ENCODE measurements at regions not wholly inside any gene's neighbourhood (a gene's known extent, or its start where the extent isn't known, plus 50 kb on each side); places are given as distances from the start of the nearest gene placed in this dataset.

GRCh38 chr4:23001478-23001877 lies 308.7 kb downstream of the GBA3 start:
- no peak for DNase-seq

GRCh38 chr4:22999419-22999818 lies 306.7 kb downstream of the GBA3 start:
- no peak for DNase-seq

GRCh38 chr4:22997358-22998224 lies 304.9 kb downstream of the GBA3 start:
- DNase-seq, result no peak

DNA sequence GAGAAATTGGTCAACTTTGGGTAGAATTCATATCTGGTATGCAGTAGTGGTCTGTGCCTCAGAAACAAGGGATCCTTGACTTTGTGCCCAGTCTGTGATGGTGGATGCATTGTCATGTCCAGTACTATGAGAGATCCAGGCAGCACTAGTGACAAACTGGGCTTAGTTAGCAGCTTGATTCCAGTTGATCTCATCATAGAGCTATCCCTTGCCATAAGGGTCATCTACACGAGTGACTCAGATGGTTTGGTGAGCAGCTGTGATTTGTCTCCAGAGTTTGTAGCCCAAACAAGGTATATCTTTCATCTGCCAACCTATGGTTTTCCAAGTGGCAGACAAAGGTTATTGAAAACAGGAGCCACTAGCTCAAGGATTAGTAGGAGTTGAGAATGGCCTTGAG lies 298.8 kb downstream of the GBA3 start:
- DNase-seq, result no peak

GRCh38 chr4:22988526-22988925 lies 295.8 kb downstream of the GBA3 start:
- no peak for DNase-seq

GRCh38 chr4:22987870-22988269 lies 295.1 kb downstream of the GBA3 start:
- DNase-seq, result no peak

GRCh38 chr4:22986881-22987280 lies 294.1 kb downstream of the GBA3 start:
- no peak for DNase-seq

GRCh38 chr4:22986262-22986661 lies 293.5 kb downstream of the GBA3 start:
- no peak for DNase-seq

DNA sequence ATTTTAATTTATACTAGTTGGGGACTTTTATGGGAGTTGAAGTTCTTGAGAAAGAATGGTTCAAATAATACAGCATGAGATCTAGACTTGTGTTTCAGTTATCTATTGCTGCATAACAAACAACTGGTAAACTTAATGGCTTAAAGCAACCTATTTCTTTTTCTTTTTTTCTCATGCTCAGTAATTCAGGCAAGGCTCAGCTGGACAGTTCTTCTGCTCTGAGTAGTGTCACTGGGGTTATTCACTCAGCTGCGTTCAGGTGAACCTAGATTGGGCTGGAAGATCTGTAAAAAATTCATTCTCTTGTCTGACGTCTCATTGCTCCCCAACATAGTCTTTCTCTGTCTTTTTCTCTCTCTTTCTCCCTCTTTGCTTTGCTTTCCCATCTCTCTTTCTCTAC lies 291.7 kb downstream of the GBA3 start:
- no peak for DNase-seq

DNA sequence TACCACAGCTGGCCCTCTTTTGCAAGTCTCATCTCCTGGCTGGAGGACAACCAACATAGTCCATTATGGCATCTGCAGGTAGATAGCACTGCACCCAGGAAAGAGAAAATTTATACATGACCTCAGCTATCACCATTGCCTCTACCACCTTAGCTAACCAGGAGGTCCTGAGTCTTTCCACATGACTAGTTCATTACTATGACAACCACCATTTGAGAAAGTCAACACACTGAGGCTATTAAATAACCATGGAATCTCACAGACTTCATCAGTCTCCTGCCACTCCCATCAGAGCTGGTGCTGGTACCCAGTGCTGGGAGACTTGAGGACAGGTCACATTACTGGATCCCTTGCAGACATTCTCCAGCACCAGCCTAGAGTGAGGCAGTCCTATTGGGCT lies 285.9 kb downstream of the GBA3 start:
- DNase-seq, result no peak

DNA sequence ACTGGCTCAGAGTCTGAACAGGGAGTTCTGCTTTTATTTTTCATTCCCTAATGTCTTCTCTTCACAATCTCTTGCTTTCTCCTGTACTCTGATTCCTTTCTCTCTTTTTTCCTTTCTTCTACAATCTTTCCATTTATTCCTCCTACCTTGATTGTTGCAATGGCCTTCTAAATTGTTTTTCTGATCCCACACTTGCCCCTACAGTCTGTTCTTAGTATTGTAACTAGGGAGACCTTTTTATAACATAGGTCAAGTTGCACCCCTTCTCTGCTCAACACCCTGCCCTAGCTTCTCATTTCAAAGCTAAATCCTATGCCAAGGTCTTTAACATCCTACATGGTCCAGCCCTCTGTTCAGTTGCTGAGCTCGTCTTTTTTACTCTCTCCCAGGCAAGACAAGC lies 277.9 kb downstream of the GBA3 start:
- no peak for DNase-seq

DNA sequence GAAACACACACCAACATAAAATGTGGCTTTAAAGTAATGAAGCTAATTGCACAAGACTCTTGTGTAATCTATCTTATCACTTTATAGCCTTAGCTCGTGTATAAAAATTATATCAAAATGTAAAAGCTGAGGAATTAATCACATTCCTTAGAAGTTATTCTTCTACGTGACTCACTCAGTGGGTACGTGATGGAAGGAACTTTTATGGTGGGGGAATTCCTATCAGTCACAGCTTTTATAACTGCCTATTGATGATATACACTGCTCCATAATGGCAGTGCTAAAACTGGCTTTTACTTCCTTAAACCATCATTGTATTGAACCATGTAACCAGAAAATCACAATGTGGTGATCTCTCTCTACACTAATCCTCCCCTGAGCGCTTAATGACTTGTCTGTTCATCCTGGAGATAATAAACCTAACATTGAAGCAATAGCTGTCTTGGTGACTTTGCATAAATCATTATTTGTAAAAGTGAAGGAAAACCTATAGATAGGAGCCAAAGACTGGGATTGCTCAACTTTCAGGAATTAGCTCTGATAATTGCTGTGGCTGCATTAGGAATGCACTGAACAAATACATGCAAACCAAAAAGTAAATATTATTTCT lies 276.7 kb downstream of the GBA3 start:
- DNase-seq, result no peak

DNA sequence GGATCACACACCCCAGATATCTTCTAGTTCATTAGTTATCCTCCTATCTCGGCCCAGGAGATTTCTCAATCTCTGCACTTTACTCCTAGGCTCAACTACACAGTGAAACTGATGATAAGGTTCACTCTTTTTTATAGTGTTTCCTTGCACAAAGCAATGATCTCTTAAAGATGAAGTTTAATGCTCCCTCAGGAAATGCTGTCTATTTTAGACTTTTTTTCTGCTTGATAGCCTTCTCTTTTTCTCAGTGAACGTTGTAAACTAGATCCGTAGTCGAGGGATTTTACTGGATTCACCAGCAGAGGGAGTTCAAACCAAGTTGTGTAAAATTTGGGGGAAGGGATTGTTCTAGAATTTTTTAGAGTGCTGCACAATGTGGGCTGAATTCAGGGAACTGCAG lies 269.6 kb downstream of the GBA3 start:
- DNase-seq, result peak; percentile 6

DNA sequence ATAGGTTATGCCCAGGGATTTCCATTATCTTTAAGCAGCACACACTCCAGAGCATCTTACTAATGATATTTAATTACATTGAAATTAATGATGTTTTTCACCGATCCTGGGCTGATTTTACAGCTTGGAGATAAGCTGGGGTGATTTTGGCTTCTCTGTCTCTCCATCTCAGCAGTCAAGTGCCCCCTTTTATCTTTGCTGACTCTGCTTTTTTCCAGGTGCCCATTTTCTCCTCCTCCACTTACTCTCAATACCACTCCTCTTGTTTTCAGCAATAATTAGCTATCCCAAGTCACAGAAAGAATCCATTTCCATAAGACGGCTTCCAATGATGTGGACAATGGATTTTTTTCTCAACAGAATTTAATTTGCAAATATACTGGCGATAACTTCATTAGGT lies 266.7 kb downstream of the GBA3 start:
- no peak for DNase-seq

GRCh38 chr4:22957774-22958309 lies 265.1 kb downstream of the GBA3 start:
- no peak for DNase-seq

DNA sequence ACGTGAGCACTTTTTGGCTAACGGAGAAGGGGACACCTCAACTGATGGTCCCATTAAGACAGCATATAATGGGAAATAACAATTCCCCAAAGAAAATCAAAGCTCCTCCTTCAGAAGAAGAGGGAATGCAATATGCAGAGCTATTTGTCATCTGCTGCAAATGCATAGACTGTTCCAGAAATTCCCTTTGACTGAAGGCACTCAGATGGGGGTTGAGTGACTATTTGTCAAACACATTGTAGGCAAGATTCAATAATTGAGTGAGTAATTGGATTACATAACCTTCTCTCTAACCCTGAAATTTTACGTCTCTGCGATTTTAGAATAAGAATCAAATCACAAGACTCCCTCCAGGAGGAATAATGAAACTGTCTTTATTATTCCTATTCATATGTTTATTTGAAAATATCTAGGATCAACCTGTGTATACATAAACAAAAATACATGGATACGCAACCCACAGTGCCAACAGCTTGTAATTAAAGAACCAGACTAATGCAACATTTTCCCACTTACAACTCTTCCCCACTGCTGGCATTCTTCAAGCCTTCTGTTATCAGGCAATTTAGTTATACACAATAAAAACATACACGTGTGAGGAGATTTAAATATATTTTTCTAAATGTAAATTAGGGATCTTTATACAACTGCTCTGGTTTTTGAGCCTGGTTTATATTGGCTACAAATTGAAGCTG lies 256.6 kb downstream of the GBA3 start:
- no peak for DNase-seq

GRCh38 chr4:22947851-22948250 lies 255.1 kb downstream of the GBA3 start:
- no peak for DNase-seq

- DNase-seq, result no peak
Measured at GRCh38 chr4:22942920-22943559, 250.3 kb downstream of the GBA3 start.

DNA sequence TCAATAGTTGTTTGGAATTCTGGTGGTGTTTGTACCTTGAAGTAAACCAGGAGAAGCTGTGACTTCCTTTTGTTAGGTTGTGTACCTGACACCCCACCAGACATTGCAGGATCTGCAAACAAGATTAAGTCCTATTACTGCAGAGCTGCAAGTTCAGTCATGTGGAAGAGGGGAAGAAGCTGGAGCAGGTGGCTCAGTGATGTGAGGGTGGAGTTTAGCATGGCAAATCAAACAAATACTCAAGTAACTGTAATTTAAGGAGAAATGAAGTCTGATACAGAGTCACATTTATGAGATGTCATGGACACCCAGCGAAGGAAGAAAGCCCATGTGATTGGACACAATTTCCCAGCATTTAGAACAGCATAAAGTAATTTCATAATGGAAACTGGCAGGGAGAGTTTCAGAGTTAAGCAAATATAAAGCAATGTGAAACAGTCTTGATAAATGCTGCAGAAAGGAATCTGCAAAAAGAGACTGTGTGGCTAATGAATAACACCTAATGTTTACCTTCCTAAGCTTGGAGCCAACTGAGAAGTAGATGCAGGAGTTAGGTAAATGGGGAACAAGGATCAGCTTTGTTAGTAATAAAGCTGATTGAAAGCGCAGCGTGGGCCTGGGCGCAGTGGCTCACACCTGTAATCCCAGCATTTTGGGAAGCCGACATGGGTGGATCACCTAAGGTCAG lies 249.1 kb downstream of the GBA3 start:
- no peak for DNase-seq

DNA sequence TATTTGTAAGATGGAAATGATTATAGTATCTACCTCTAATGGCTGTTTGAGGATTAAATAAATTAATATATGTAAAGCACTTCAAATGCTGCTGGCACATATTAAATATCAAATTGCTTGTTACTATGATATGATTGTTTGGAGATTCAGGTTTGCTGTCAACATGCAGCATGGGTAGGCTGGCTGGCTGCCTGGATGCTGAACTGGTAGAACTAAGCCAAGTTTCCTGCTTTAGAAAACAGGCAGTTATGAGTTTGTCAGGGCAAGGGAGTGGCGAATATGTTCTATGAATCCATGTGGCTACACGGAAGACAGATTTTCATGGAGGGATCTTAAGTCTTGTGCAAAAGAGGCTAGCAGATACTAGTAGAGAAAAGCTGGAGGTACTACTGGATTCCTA lies 239.6 kb downstream of the GBA3 start:
- no peak for DNase-seq

GRCh38 chr4:22922426-22922825 lies 229.7 kb downstream of the GBA3 start:
- DNase-seq, result no peak

DNA sequence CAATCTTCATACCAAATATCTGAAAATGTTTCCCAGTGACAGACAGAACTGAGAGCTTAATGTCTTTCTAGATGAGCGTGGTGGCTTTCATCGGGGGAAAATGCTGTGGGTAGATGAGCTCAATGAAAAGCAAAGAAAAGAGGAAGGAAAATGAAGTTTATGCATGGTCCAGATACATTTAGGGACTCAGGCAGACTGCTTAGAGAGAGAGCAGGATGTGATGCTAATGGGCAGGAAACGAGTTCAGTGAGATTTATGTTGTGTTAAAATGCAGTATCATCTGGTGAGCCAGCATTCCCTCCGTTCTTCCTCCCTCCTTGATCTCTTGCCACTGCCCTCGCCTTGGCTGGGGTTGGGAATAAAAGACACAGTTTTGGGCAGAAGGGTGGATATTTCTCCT lies 229.2 kb downstream of the GBA3 start:
- DNase-seq, result no peak

DNA sequence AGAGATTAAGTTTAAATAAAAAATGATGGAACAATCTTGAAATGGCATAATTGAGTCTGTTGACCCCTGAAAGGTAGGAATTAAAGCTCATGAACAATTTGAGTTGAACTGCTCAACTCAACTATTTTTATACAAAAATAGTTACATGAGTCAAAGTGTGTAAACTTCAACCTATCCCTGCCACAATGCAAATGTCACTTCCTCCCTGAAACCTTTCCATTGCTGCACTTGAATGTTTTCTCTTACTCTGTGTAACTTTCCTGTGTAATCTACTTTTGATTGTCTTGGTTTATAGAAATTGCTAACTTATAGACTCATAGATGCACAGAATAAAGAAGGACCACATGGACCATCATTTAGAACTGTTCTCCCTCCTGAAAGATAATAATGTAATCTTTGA lies 218.5 kb downstream of the GBA3 start:
- DNase-seq, result no peak

Measured in activated CD4-positive, alpha-beta T cell treated with anti-CD3 and anti-CD28 coated beads, Interleukin-2, Interleukin-6, amounts not matched to agents 100 ng/mL and 50 ng/mL, durations not matched to agents 16 hours and 8 hours (primary cell).